ENCODE measurements at regions not wholly inside any gene's neighbourhood (a gene's known extent, or its start where the extent isn't known, plus 50 kb on each side); places are given as distances from the start of the nearest gene placed in this dataset.

DNA sequence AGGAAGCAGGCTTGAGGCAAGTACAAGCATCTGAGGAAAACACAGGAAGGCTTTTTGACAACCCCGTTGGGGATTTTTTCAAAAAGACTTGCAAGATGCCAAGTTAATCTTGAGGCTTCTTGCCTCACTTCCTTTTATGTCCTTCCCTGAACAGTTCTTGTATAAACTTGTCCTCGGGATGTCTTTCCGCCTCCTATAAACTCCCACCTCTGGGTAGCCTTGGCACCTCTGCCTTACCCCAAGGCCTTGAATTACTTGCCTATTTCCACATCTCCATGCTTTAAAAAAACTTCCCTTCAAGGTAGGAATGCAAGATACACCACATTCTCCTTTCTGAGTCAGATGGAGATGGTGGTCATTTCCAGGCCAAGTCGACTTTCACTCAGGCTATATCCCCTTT, 106.4 kb upstream of the RBBP8 start:
- TF ChIP-seq, protein P1, sequence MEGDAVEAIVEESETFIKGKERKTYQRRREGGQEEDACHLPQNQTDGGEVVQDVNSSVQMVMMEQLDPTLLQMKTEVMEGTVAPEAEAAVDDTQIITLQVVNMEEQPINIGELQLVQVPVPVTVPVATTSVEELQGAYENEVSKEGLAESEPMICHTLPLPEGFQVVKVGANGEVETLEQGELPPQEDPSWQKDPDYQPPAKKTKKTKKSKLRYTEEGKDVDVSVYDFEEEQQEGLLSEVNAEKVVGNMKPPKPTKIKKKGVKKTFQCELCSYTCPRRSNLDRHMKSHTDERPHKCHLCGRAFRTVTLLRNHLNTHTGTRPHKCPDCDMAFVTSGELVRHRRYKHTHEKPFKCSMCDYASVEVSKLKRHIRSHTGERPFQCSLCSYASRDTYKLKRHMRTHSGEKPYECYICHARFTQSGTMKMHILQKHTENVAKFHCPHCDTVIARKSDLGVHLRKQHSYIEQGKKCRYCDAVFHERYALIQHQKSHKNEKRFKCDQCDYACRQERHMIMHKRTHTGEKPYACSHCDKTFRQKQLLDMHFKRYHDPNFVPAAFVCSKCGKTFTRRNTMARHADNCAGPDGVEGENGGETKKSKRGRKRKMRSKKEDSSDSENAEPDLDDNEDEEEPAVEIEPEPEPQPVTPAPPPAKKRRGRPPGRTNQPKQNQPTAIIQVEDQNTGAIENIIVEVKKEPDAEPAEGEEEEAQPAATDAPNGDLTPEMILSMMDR (IDR thresholded peaks at IDR 0.05) = no peak
- no peak for TF ChIP-seq POLR2A (IDR thresholded peaks at IDR 0.05)

All from Peyer's patch (tissue), 4 donors.